ENCODE measurements at regions not wholly inside any gene's neighbourhood (a gene's known extent, or its start where the extent isn't known, plus 50 kb on each side); places are given as distances from the start of the nearest gene placed in this dataset.

GRCh38 chr1:186571771-186572170 lies 108.5 kb downstream of the PTGS2 start:
- H3K36me3 ChIP-seq (ENCODE audit: control insufficient read depth, insufficient read depth, low read length), result no peaks in the 10 kb centered on the region
- DNase-seq (ENCODE audit: low read depth), result no peak
- POLR2A ChIA-PET, result no interaction called here
- H3K27me3 ChIP-seq (ENCODE audit: control insufficient read depth, insufficient read depth, low read length), result no peaks in the 10 kb centered on the region
- TF ChIP-seq CTCF (IDR thresholded peaks at IDR 0.05; ENCODE audit: insufficient read depth, low read depth, low read length), result no peak
- CTCF ChIA-PET, result no interaction called here
- no peak overlapping the region for H3K4me3 ChIP-seq (ENCODE audit: low read depth, low read length)

- ChIA-PET POLR2A (no interaction called here), CTCF (no interaction called here)
- no peak for TF ChIP-seq CTCF (IDR thresholded peaks at IDR 0.05; ENCODE audit: insufficient read depth, low read depth, low read length)
Measured at GRCh38 chr1:186569856-186570255, 108.9 kb upstream of the PDC start.

GRCh38 chr1:186568221-186568620 lies 107.3 kb upstream of the PDC start:
- Histone ChIP-seq H3K27me3 (ENCODE audit: control insufficient read depth, insufficient read depth, low read length) (no peaks in the 10 kb centered on the region), H3K4me3 (ENCODE audit: low read depth, low read length) (no peak overlapping the region), H3K36me3 (ENCODE audit: control insufficient read depth, insufficient read depth, low read length) (no peaks in the 10 kb centered on the region)
- no peak for TF ChIP-seq CTCF (IDR thresholded peaks at IDR 0.05; ENCODE audit: insufficient read depth, low read depth, low read length)
- no peak for DNase-seq (ENCODE audit: low read depth)
- ChIA-PET POLR2A (no interaction called here), CTCF (no interaction called here)

More at GRCh38 chr1:186569856-186570255, 108.9 kb upstream of the PDC start:
- Histone ChIP-seq H3K27me3 (ENCODE audit: control insufficient read depth, insufficient read depth, low read length) (no peaks in the 10 kb centered on the region), H3K36me3 (ENCODE audit: control insufficient read depth, insufficient read depth, low read length) (no peaks in the 10 kb centered on the region), H3K4me3 (ENCODE audit: low read depth, low read length) (no peak overlapping the region)
- DNase-seq (ENCODE audit: low read depth), result no peak

- POLR2A ChIA-PET, result no interaction called here
- Histone ChIP-seq H3K27me3 (ENCODE audit: control insufficient read depth, insufficient read depth, low read length) (no peaks in the 10 kb centered on the region), H3K4me3 (ENCODE audit: low read depth, low read length) (no peak overlapping the region), H3K36me3 (ENCODE audit: control insufficient read depth, insufficient read depth, low read length) (no peaks in the 10 kb centered on the region)
- TF ChIP-seq CTCF (IDR thresholded peaks at IDR 0.05; ENCODE audit: insufficient read depth, low read depth, low read length), result no peak
- DNase-seq (ENCODE audit: low read depth), result no peak
- CTCF ChIA-PET, result no interaction called here
Measured at GRCh38 chr1:186566140-186566855, 105.4 kb upstream of the PDC start.

GRCh38 chr1:186564582-186564981 lies 103.7 kb upstream of the PDC start:
- no peaks in the 10 kb centered on the region for H3K36me3 ChIP-seq (ENCODE audit: control insufficient read depth, insufficient read depth, low read length)
- no peak overlapping the region for H3K4me3 ChIP-seq (ENCODE audit: low read depth, low read length)
- DNase-seq (ENCODE audit: low read depth), result no peak
- no peaks in the 10 kb centered on the region for H3K27me3 ChIP-seq (ENCODE audit: control insufficient read depth, insufficient read depth, low read length)
- POLR2A ChIA-PET, result no interaction called here
- no peak for TF ChIP-seq CTCF (IDR thresholded peaks at IDR 0.05; ENCODE audit: insufficient read depth, low read depth, low read length)
- CTCF ChIA-PET, result interaction anchor here (0.8 kb wide), 2 partner anchors 15 to 16 kb away, joined by 3 to 5 read pairs; no protein-coding TSS in a partner anchor
